ENCODE measurements at regions not wholly inside any gene's neighbourhood (a gene's known extent, or its start where the extent isn't known, plus 50 kb on each side); places are given as distances from the start of the nearest gene placed in this dataset.
"Not testable (repeated sequence)": the region's sequence is repeated elsewhere in the genome, so short reads cannot be mapped to it uniquely, and the experiment has no call there.

DNA sequence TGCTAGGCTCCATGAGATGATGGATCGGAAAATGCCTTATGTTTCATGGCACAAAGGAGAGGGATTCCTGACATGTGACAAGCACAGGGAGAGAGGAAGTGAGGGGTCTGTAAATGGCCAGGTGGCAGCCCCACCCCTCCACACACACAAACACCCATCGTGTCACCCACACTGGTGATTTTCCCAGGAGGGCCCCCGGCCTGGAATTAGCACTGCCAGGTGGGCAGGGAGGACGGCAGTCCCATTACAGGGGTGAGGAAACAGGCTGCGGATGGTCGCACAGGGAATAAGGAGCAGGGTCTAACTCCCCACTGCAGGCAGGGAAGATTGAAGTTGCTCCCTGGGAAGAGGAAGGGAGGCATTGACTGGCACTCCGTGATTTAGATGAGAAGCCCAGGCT lies 395.3 kb upstream of the ZNF337 start:
- not testable (repeated sequence) for H3K27ac ChIP-seq (ENCODE audit: low read depth, low read length); H3K79me2 ChIP-seq (ENCODE audit: control insufficient read depth, low read length); H3K9me2 ChIP-seq (replicated peaks; ENCODE audit: control insufficient read depth, low read length); H3K9me3 ChIP-seq (ENCODE audit: control insufficient read depth, insufficient read depth, low read length); H3F3A ChIP-seq (ENCODE audit: control insufficient read depth, insufficient read depth); H3K27me3 ChIP-seq (ENCODE audit: control insufficient read depth, low read length); H3K4me3 ChIP-seq (ENCODE audit: low read length); H3K36me3 ChIP-seq (ENCODE audit: control insufficient read depth, low read length); H3K4me1 ChIP-seq (ENCODE audit: control insufficient read depth, low read length); H4K20me1 ChIP-seq (ENCODE audit: control insufficient read depth, insufficient read depth, low read depth, low read length); H3K4me2 ChIP-seq (ENCODE audit: low read length)

DNA sequence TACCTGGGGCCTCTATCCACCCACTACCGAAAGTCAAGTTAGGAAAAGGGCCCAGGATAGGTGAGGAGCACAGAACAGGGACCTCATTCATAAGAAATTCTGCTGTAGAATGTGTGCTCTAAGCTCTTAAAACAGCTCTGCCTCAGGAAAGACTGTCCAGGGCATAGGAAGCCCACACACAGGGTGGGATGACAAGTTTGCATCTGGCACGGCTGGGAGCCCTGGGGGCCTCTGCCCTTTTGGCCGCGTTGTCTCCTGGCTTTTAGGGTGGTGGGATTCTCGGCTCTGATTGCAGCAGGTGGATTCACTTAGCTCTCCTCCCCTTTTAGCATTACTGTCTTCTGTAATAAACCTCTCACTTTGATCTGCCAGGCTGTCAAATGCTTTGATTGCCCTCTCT lies 389.5 kb upstream of the ZNF337 start:
- H3K9me3 ChIP-seq (ENCODE audit: control insufficient read depth, insufficient read depth, low read length); H3K9me2 ChIP-seq (replicated peaks; ENCODE audit: control insufficient read depth, low read length); H3F3A ChIP-seq (ENCODE audit: control insufficient read depth, insufficient read depth); H3K4me1 ChIP-seq (ENCODE audit: control insufficient read depth, low read length); H3K4me2 ChIP-seq (ENCODE audit: low read length); H3K4me3 ChIP-seq (ENCODE audit: low read length); H4K20me1 ChIP-seq (ENCODE audit: control insufficient read depth, insufficient read depth, low read depth, low read length); H3K36me3 ChIP-seq (ENCODE audit: control insufficient read depth, low read length); H3K27ac ChIP-seq (ENCODE audit: low read depth, low read length); H3K27me3 ChIP-seq (ENCODE audit: control insufficient read depth, low read length); H3K79me2 ChIP-seq (ENCODE audit: control insufficient read depth, low read length): not testable (repeated sequence)

DNA sequence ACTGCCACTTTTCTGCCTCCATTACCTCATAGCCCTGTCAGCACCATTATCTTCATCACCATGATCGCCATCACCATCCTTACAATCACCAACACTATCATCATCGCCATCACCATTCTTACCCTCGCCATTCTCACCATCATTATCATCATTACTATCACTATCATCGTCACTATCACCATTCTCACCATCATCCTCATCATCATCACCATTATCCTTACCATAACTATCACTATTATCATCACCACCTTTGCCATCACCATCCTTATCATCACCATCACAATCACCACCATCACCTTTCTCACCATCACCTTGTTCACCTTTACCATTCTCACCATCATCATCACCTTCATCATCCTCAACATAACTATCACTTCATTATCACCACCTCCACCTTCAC lies 377.3 kb upstream of the ZNF337 start:
- not testable (repeated sequence) for H3K36me3 ChIP-seq (ENCODE audit: control insufficient read depth, low read length); H3K9me2 ChIP-seq (replicated peaks; ENCODE audit: control insufficient read depth, low read length); H3K79me2 ChIP-seq (ENCODE audit: control insufficient read depth, low read length); H3K4me2 ChIP-seq (ENCODE audit: low read length); H3F3A ChIP-seq (ENCODE audit: control insufficient read depth, insufficient read depth); H3K27me3 ChIP-seq (ENCODE audit: control insufficient read depth, low read length); H3K27ac ChIP-seq (ENCODE audit: low read depth, low read length); H3K9me3 ChIP-seq (ENCODE audit: control insufficient read depth, insufficient read depth, low read length); H3K4me3 ChIP-seq (ENCODE audit: low read length); H4K20me1 ChIP-seq (ENCODE audit: control insufficient read depth, insufficient read depth, low read depth, low read length); H3K4me1 ChIP-seq (ENCODE audit: control insufficient read depth, low read length)

DNA sequence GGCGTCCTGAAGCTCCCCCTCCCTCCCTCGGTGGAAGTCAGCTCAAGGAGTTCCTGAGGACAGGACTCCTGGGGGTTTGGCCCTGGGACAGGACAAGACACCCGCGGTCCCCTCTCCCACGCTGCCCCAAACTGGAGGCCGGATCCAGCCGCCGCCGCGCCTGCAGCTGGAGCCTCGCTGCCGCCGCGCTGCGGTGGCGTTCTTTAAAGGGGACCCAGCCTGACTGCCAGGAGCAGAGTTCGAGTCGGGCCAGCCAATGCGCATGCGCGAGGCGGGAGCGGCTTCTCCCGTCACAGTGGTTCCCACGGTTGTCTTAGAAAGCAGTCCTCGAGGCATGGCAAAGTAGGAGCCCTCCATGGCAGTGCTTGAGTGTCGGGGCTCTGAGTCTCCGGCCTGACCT lies 362.7 kb upstream of the ZNF337 start:
- not testable (repeated sequence) for H3K4me2 ChIP-seq (ENCODE audit: low read length); H3K9me3 ChIP-seq (ENCODE audit: control insufficient read depth, insufficient read depth, low read length); H3K27me3 ChIP-seq (ENCODE audit: control insufficient read depth, low read length); H3K4me3 ChIP-seq (ENCODE audit: low read length); H3K4me1 ChIP-seq (ENCODE audit: control insufficient read depth, low read length); H3K27ac ChIP-seq (ENCODE audit: low read depth, low read length); H3F3A ChIP-seq (ENCODE audit: control insufficient read depth, insufficient read depth); H3K36me3 ChIP-seq (ENCODE audit: control insufficient read depth, low read length); H3K9me2 ChIP-seq (replicated peaks; ENCODE audit: control insufficient read depth, low read length); H3K79me2 ChIP-seq (ENCODE audit: control insufficient read depth, low read length); H4K20me1 ChIP-seq (ENCODE audit: control insufficient read depth, insufficient read depth, low read depth, low read length)

DNA sequence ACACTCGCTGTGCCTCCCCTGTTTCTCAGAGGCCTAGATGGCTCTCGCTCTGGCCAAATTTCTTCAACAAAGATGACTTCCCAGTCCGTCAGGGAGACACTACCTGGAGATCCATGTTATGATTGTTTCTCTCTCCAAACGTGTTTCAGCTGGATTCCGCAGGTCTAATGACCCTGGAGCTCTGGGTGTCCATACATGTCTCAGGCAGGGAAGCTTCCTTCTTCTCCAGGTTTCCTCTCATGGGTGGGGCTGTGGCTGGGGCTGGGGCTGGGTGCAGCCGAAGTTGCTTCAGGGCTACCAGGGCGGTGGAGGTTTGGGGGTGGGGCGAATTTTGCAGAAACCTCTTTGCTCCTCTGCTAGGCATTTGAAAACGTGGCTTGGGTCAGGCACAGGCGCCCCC lies 361.8 kb upstream of the ZNF337 start:
- H3K4me1 ChIP-seq (ENCODE audit: control insufficient read depth, low read length); H4K20me1 ChIP-seq (ENCODE audit: control insufficient read depth, insufficient read depth, low read depth, low read length); H3K9me3 ChIP-seq (ENCODE audit: control insufficient read depth, insufficient read depth, low read length); H3K4me2 ChIP-seq (ENCODE audit: low read length); H3K9me2 ChIP-seq (replicated peaks; ENCODE audit: control insufficient read depth, low read length); H3K36me3 ChIP-seq (ENCODE audit: control insufficient read depth, low read length); H3K4me3 ChIP-seq (ENCODE audit: low read length); H3K79me2 ChIP-seq (ENCODE audit: control insufficient read depth, low read length); H3F3A ChIP-seq (ENCODE audit: control insufficient read depth, insufficient read depth); H3K27me3 ChIP-seq (ENCODE audit: control insufficient read depth, low read length); H3K27ac ChIP-seq (ENCODE audit: low read depth, low read length): not testable (repeated sequence)

DNA sequence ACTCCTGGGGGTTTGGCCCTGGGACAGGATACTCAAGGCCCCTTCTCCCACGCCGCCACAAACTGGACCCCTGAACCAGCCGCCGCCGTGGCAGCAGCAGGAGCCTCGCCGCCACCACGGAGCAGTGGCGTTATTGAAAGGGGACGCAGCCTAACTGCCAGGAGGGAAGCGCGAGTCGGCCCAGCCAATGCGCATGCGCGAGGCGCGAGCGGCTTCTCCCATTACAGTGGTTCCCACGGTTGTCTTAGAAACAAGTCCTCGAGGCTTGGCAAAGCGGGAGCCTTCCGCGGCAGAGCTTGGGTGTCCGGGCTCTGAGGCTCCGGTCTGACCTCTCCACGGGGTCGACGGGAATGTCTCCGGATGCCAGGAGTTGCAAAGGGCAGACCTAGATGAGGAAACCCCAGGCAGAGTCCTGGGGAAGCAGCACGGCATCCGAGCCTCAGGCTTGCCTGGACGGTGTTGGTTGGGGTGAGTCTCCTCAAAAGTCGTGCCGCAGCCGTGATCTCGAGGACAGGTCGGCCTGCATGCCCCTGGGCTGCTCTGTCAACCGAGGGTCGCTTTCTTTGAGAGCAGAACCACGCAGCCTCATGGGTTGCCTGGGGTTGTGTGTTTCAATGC lies 360.6 kb upstream of the ZNF337 start:
- H3K4me2 ChIP-seq (ENCODE audit: low read length); H3K27me3 ChIP-seq (ENCODE audit: control insufficient read depth, low read length); H3K9me2 ChIP-seq (replicated peaks; ENCODE audit: control insufficient read depth, low read length); H3K4me3 ChIP-seq (ENCODE audit: low read length); H4K20me1 ChIP-seq (ENCODE audit: control insufficient read depth, insufficient read depth, low read depth, low read length); H3K27ac ChIP-seq (ENCODE audit: low read depth, low read length); H3F3A ChIP-seq (ENCODE audit: control insufficient read depth, insufficient read depth); H3K36me3 ChIP-seq (ENCODE audit: control insufficient read depth, low read length); H3K79me2 ChIP-seq (ENCODE audit: control insufficient read depth, low read length); H3K9me3 ChIP-seq (ENCODE audit: control insufficient read depth, insufficient read depth, low read length); H3K4me1 ChIP-seq (ENCODE audit: control insufficient read depth, low read length): not testable (repeated sequence)

DNA sequence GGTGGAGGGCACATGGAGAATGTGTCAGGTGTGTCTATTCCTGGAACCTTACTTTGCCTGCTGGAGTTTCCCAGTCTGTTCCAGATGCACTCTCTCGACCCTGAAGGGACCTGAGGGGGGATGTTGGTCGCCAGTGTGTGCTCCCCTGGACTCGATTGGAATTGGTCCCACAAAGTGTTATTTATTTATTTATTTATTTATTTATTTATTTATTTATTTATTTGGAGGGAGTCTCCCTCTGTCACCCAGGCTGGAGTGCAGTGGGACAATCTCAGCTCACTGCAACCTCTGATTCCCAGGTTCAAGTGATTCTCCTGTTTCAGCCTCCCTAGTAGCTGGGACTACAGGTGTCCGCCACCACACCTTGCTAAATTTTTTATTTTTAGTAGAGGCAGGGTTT lies 329.1 kb upstream of the ZNF337 start:
- not testable (repeated sequence) for H3K79me2 ChIP-seq (ENCODE audit: control insufficient read depth, low read length); H4K20me1 ChIP-seq (ENCODE audit: control insufficient read depth, insufficient read depth, low read depth, low read length); H3K36me3 ChIP-seq (ENCODE audit: control insufficient read depth, low read length); H3K27me3 ChIP-seq (ENCODE audit: control insufficient read depth, low read length); H3F3A ChIP-seq (ENCODE audit: control insufficient read depth, insufficient read depth); H3K9me3 ChIP-seq (ENCODE audit: control insufficient read depth, insufficient read depth, low read length); H3K27ac ChIP-seq (ENCODE audit: low read depth, low read length); H3K9me2 ChIP-seq (replicated peaks; ENCODE audit: control insufficient read depth, low read length); H3K4me3 ChIP-seq (ENCODE audit: low read length); H3K4me1 ChIP-seq (ENCODE audit: control insufficient read depth, low read length); H3K4me2 ChIP-seq (ENCODE audit: low read length)

DNA sequence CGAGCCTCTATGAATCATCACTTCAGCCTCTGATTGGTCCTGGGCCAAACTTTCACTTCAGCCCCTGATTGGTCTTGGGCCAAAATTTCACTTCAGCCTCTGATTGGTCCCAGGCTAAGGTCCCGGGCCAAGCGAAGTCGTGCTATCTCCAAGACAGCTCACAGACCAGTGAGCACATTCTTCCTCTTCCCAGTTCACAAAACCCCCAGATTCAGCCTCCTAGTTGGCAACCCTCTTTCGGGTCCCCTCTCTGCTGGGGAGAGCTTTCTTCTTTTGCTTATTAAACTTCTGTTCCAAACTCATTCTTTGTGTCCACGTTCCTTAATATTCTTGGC lies 314.3 kb upstream of the ZNF337 start:
- H3K36me3 ChIP-seq (ENCODE audit: control insufficient read depth, low read length); H3K9me3 ChIP-seq (ENCODE audit: control insufficient read depth, insufficient read depth, low read length); H4K20me1 ChIP-seq (ENCODE audit: control insufficient read depth, insufficient read depth, low read depth, low read length); H3K27me3 ChIP-seq (ENCODE audit: control insufficient read depth, low read length); H3K27ac ChIP-seq (ENCODE audit: low read depth, low read length); H3K4me2 ChIP-seq (ENCODE audit: low read length); H3K9me2 ChIP-seq (replicated peaks; ENCODE audit: control insufficient read depth, low read length); H3F3A ChIP-seq (ENCODE audit: control insufficient read depth, insufficient read depth); H3K4me1 ChIP-seq (ENCODE audit: control insufficient read depth, low read length); H3K4me3 ChIP-seq (ENCODE audit: low read length); H3K79me2 ChIP-seq (ENCODE audit: control insufficient read depth, low read length): not testable (repeated sequence)
